NT2/D1 (cell line): ENCODE measurements at regions not wholly inside any gene's neighbourhood (a gene's known extent, or its start where the extent isn't known, plus 50 kb on each side); places are given as distances from the start of the nearest gene placed in this dataset.
"Not testable (repeated sequence)": the region's sequence is repeated elsewhere in the genome, so short reads cannot be mapped to it uniquely, and the experiment has no call there.

Experiments
- YY1 ChIP-seq: IDR thresholded peaks from 2 replicates; pipeline ENCODE4 v1.6.1; 2011; ENCODE audit not compliant: insufficient read length, insufficient read depth
- ZNF274 ChIP-seq: IDR thresholded peaks from 2 replicates; pipeline ENCODE4 v1.6.1; 2011; ENCODE audit warnings: mild to moderate bottlenecking, low read depth, low read length

- TF ChIP-seq YY1, ZNF274: not testable (repeated sequence)
Measured at GRCh38 chr3:75850301-75851008, 65.1 kb upstream of the ZNF717 start.
